Motor neuron (in vitro differentiated cells): ENCODE measurements at regions not wholly inside any gene's neighbourhood (a gene's known extent, or its start where the extent isn't known, plus 50 kb on each side); places are given as distances from the start of the nearest gene placed in this dataset.

Experiments
- ATAC-seq, 8 experiments: fragments of 200-7000 bp; cut with Tn5 transposase; replicated peaks in 6 of 8; 2 replicates each; pipeline ENCODE4 v1.8.0; 2021; ENCODE audit warnings: mild to moderate bottlenecking in 8 of 8, moderate library complexity in 8 of 8
- H3K27ac ChIP-seq, 2 donors: fragments of 250-450 bp; sonication (Bioruptor Pico); 2 replicates each; pipeline ENCODE4 v1.9.0; 2021; ENCODE audit warnings: antibody characterized with exemption in 2 of 2, mild to moderate bottlenecking in 2 of 2, moderate library complexity in 1 of 2
- H3K4me1 ChIP-seq, 2 donors: fragments of 250-450 bp; sonication (Bioruptor Pico); replicated peaks in 1 of 2; 2 replicates each; pipeline ENCODE4 v1.6.1; 2021; ENCODE audit warnings: antibody characterized with exemption in 2 of 2, mild to moderate bottlenecking in 2 of 2, moderate library complexity in 1 of 2
- H3K4me3 ChIP-seq, 5 donors: fragments of 250-450 bp; sonication (Bioruptor Pico); 2 replicates each; pipeline ENCODE4 v1.9.0; 2021; ENCODE audit warnings: antibody characterized with exemption in 5 of 5, mild to moderate bottlenecking in 5 of 5, moderate library complexity in 4 of 5
- WGBS, 10 experiments: fragments of 450-650 bp; shearing (Covaris generic); methylation state at CpG; one replicate each; pipeline ENCODE4 v1.0.0; 2022; 5-methylcytosine and 5-hydroxymethylcytosine counted together
- in situ Hi-C, 9 experiments: fragments of 400-800 bp; cut with MboI; loops; one replicate each; pipeline ENCODE4 v1.15.0; 2021; ENCODE audit warnings: low sequenced_read_pairs in 9 of 9, low pct_unique_long_range_greater_than_20kb in 2 of 9; ENCODE audit not compliant: unreplicated experiment in 9 of 9

GRCh38 chr12:107903341-107904061, 129.0 kb downstream of the ASCL4 start:
- 0 to 100% (median 4%) methylated on average over 1 to 20 of the region's 46 CpGs; no CpG with 5 or more reads in 3 of the 10 experiments for WGBS, 10 experiments
- Histone ChIP-seq H3K27ac (peak overlapping the region in 1 of 2 donors; percentile 71), H3K4me3 (peak overlapping the region; percentile 25 to 49 (median 38)), H3K4me1 (peaks cover 2% of the 10 kb centered on the region in 2 donors)
- in situ Hi-C loops: no loop called here
- peak; percentile 84 to 98 (median 97) for ATAC-seq

GRCh38 chr12:107906707-107907106, 132.2 kb downstream of the ASCL4 start:
- no peak overlapping the region for H3K4me3 ChIP-seq
- 0 to 87% (median 50%) methylated on average over 1 to 4 of the region's 4 CpGs; no CpG with 5 or more reads in 2 of the 10 experiments for WGBS, 10 experiments
- in situ Hi-C loops: no loop called here
- ATAC-seq: no peak
- no peak overlapping the region for H3K27ac ChIP-seq
- H3K4me1 ChIP-seq: peaks cover 2% of the 10 kb centered on the region in 2 donors

GRCh38 chr12:107912421-107913004, 138.0 kb downstream of the ASCL4 start:
- H3K4me3 ChIP-seq: no peak overlapping the region

GRCh38 chr12:107914460-107914977, 140.0 kb downstream of the ASCL4 start:
- no peak overlapping the region for H3K4me3 ChIP-seq
- H3K4me1 ChIP-seq: peaks cover 0 to 3% of the 10 kb centered on the region in 2 donors
- ATAC-seq: no peak
- in situ Hi-C loops: no loop called here
- 0 to 83% (median 67%) methylated on average over 1 to 7 of the region's 10 CpGs; no CpG with 5 or more reads in 4 of the 10 experiments for WGBS, 10 experiments
- H3K27ac ChIP-seq: no peak overlapping the region

More at GRCh38 chr12:107912421-107913004, 138.0 kb downstream of the ASCL4 start:
- H3K4me1 ChIP-seq: peaks cover 0 to 3% of the 10 kb centered on the region in 2 donors
- no peak overlapping the region for H3K27ac ChIP-seq
- 0 to 45% (median 14%) methylated on average over 1 to 7 of the region's 22 CpGs; no CpG with 5 or more reads in 6 of the 10 experiments for WGBS, 10 experiments
- in situ Hi-C loops: no loop called here
- peak; percentile 42 to 94 (median 70) for ATAC-seq

GRCh38 chr12:107917912-107918800, 143.7 kb downstream of the ASCL4 start:
- peak; percentile 65 to 83 (median 68) for ATAC-seq
- Histone ChIP-seq H3K27ac (no peak overlapping the region), H3K4me3 (no peak overlapping the region), H3K4me1 (no peaks in the 10 kb centered on the region)
- 0 to 45% (median 15%) methylated on average over 2 to 7 of the region's 8 CpGs; no CpG with 5 or more reads in 2 of the 10 experiments for WGBS, 10 experiments
- in situ Hi-C loops: no loop called here

GRCh38 chr12:107921062-107921461, 146.6 kb downstream of the ASCL4 start:
- WGBS, 10 experiments: 0 to 67% (median 33%) methylated on average over 1 to 4 of the region's 4 CpGs; no CpG with 5 or more reads in 1 of the 10 experiments

GRCh38 chr12:107925125-107925524, 150.6 kb downstream of the ASCL4 start:
- in situ Hi-C loops: loop anchor here in 1 of 9 experiments (25.0 kb wide), 1 partner anchor 587 kb away; the partner anchor contains the start of gene FICD
- Histone ChIP-seq H3K27ac (no peak overlapping the region), H3K4me1 (no peaks in the 10 kb centered on the region), H3K4me3 (no peak overlapping the region)
- ATAC-seq: no peak
- 10 to 70% (median 59%) methylated on average over 2 to 3 of the region's 3 CpGs; no CpG with 5 or more reads in 1 of the 10 experiments for WGBS, 10 experiments

More at GRCh38 chr12:107921062-107921461, 146.6 kb downstream of the ASCL4 start:
- Histone ChIP-seq H3K4me3 (no peak overlapping the region), H3K27ac (no peak overlapping the region), H3K4me1 (no peaks in the 10 kb centered on the region)
- no peak for ATAC-seq
- in situ Hi-C loops: no loop called here

GRCh38 chr12:107929436-107929835, 154.9 kb downstream of the ASCL4 start:
- in situ Hi-C loops: loop anchor here in 1 of 9 experiments (25.0 kb wide), 1 partner anchor 583 kb away; the partner anchor contains the start of gene FICD
- H3K27ac ChIP-seq: no peak overlapping the region
- H3K4me1 ChIP-seq: no peaks in the 10 kb centered on the region
- H3K4me3 ChIP-seq: no peak overlapping the region
- WGBS, 10 experiments: 1 to 62% (median 30%) methylated on average over 2 to 11 of the region's 12 CpGs; no CpG with 5 or more reads in 1 of the 10 experiments
- peak in 5 of 8 experiments; percentile 19 to 100 (median 94) for ATAC-seq

GRCh38 chr12:107931761-107932160, 157.3 kb downstream of the ASCL4 start:
- H3K27ac ChIP-seq: no peak overlapping the region
- in situ Hi-C loops: loop anchor here in 1 of 9 experiments (25.0 kb wide), 1 partner anchor 581 kb away; the partner anchor contains the start of gene FICD
- no peaks in the 10 kb centered on the region for H3K4me1 ChIP-seq
- ATAC-seq: peak in 1 of 8 experiments; percentile 44
- 0 to 79% (median 20%) methylated on average over 2 to 5 of the region's 5 CpGs; no CpG with 5 or more reads in 1 of the 10 experiments for WGBS, 10 experiments
- no peak overlapping the region for H3K4me3 ChIP-seq

GRCh38 chr12:107938446-107938845, 163.9 kb downstream of the ASCL4 start:
- in situ Hi-C loops: loop anchor here in 1 of 9 experiments (25.0 kb wide), 1 partner anchor 574 kb away; the partner anchor contains the start of gene FICD

GRCh38 chr12:107948391-107948945, 174.0 kb downstream of the ASCL4 start:
- no peak overlapping the region for H3K27ac ChIP-seq
- H3K4me3 ChIP-seq: no peak overlapping the region
- in situ Hi-C loops: loop anchor here in 1 of 9 experiments (25.0 kb wide), 1 partner anchor 564 kb away; the partner anchor contains the start of gene FICD
- WGBS, 10 experiments: 0 to 83% (median 63%) methylated on average over 1 to 11 of the region's 12 CpGs; no CpG with 5 or more reads in 1 of the 10 experiments
- ATAC-seq: peak in 6 of 8 experiments; percentile 27 to 95 (median 88)
- H3K4me1 ChIP-seq: no peaks in the 10 kb centered on the region

More at GRCh38 chr12:107938446-107938845, 163.9 kb downstream of the ASCL4 start:
- H3K27ac ChIP-seq: no peak overlapping the region
- WGBS, 10 experiments: 0 to 71% (median 60%) methylated on average over 1 of the region's 1 CpG; no CpG with 5 or more reads in 7 of the 10 experiments
- no peaks in the 10 kb centered on the region for H3K4me1 ChIP-seq
- no peak overlapping the region for H3K4me3 ChIP-seq
- ATAC-seq: no peak

- ATAC-seq: no peak
- Histone ChIP-seq H3K4me1 (no peaks in the 10 kb centered on the region), H3K4me3 (no peak overlapping the region), H3K27ac (no peak overlapping the region)
- in situ Hi-C loops: no loop called here
- WGBS, 10 experiments: 35 to 100% (median 82%) methylated on average over 1 to 2 of the region's 2 CpGs; no CpG with 5 or more reads in 2 of the 10 experiments
Measured at GRCh38 chr12:107951024-107951423, 176.5 kb downstream of the ASCL4 start.
